SHP77 treated with DMSO at 0.1 percent for 48 hours (cell line): ENCODE measurements at regions not wholly inside any gene's neighbourhood (a gene's known extent, or its start where the extent isn't known, plus 50 kb on each side); places are given as distances from the start of the nearest gene placed in this dataset.
A peak's percentile ranks its signal among the peaks of the same experiment; 100 is the strongest.
"Not testable (repeated sequence)": the region's sequence is repeated elsewhere in the genome, so short reads cannot be mapped to it uniquely, and the experiment has no call there.

Experiments used
- DNase-seq: peaks from one replicate; lab custom pipeline; 2025; lab: John Stamatoyannopoulos, UW

DNA sequence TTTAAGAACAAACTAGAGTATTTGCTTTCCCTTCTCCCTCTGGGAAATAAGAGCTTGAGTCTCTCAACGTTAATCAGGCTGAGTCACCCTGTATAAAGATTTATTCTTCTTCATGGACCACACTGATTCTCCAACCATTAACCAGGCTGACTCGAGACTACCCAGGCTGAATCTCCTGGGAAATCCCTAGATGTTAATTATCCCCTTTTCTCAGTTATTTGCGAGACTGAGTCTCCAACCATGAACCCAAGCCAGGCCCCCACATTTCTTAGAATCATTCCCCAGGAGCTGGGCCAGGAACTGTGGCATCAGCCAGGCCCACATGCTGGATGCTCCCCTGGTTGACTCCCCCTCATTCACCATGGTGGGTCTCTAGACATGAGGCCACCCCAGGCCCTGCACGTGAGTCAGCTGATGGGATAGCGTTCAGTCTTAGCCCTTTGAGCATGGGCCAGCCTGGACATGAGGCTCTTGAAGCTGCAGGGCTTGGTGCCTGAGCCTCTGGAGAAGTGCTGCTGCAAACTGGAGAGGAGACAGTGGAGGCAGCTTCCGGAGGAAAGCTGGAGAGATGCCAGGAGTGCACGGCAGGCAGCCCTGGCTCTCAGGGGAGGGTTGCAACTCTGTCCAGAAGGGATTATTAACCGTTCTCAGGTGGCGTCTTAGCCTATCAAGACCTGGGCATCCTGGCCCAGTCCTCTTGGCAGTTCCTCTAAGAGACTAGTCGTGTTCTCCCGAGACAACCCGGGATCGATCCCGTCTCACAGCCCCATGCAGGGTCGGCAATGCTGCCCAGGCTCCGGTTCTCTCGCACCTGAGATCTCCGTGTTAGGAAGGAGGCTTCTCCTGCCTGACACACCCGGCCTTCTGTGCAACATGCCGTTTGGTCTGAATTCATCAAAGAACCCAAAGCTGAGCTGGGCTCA lies 296.6 kb downstream of the ADGRD1 start:
- no peak for DNase-seq

DNA sequence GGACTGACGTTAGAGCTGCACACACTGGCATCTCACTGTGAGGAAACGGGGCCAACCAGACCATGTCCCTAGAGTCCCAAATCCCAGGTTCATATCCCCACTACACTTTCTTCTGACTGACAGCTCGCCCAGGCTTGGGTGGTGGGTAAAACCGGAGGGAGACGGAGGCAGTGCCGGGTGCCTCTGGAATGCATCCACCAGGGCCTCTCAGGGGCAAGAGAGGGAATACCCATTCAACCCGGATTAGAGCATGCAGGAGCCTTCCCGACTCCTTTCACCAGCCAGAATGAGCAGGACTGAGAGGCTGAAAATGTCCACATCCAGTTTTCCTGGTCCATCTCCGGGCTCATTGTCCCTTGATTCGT lies 297.2 kb downstream of the ADGRD1 start:
- DNase-seq, result no peak

DNA sequence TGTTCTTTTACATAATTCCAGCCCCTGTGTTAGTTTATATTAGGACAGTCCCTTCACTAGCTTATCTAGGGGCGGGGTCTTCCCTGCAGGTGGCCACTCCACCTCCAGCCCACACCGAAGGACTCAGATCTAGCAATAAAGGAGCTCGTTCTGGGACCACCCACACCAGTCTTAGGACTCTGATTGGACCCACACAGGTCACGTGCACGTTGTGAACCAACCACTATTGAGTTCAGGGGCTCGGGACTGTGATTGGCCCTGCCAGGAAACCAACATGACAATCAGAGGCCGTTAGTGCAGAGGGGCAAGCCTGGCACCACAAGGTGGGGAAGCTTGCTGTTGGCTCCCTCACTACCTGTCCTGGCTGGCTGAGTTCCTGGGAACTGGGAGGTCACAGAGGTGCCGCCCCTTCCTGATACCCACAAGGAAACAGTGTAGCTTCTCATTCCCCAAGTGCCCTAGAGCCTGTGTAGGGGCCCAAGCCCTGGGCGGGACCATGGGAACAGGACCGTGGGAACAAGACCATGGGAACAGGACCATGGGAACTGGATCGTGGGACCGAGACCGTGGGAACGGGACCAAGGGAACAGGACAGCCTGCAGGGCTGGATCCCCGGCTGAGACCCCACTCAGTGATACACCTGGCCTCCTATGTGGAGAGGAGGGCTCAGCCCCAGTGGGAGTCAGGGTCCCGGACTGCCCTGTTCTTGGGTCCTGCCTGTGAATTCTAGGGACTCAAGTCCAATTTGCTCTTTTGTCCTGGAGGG lies 297.8 kb downstream of the ADGRD1 start:
- DNase-seq, result no peak

DNA sequence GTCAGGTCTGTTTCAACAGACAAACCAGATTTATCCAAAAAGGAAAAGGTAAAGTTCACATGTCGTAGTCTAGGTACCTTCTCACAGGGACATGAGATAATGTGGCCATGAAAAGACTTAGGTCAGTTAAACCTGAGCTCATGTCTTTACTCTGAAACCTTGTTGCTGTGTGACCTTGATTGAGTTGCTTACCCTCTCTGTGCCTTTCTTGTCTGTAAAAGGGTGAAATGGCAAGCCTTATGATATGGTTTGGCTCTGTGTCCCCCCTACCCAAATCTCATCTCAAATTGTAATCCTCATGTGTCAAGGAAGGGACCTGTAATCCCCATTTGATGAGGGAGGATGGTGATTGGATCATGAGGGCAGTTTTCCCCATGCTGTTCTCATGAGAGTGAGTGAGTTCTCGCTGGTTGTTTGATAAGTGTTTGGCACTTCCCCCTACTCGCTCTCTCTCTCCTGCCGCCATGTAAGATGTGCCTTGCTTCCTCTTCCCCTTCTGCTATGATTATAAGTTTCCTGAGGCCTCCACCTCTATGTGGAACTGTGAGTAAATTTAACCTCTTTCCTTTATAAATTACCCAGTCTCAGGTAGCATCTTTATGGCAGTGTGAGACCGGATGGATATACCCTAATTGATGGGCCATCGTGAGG lies 299.8 kb downstream of the ADGRD1 start:
- DNase-seq, result no peak

DNA sequence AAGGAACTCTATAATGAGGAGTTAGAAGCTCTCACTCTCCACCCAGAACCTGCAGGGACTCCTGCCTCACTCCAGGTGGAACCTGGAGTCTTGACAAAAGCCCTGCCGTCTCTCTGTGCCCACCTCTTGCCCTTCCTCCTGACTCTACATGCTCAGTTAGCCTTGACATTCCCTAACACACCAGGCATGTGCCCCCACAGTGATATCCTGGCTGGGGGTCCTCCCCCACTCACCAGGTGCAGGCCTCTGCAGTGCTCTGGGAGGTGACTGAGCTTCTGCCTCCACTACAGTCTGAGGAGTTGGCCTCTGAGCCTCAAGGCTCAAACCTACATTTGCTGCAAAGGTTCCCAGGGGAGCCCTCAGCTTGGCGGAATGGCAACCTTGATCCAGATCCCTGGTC lies 300.7 kb downstream of the ADGRD1 start:
- no peak for DNase-seq

DNA sequence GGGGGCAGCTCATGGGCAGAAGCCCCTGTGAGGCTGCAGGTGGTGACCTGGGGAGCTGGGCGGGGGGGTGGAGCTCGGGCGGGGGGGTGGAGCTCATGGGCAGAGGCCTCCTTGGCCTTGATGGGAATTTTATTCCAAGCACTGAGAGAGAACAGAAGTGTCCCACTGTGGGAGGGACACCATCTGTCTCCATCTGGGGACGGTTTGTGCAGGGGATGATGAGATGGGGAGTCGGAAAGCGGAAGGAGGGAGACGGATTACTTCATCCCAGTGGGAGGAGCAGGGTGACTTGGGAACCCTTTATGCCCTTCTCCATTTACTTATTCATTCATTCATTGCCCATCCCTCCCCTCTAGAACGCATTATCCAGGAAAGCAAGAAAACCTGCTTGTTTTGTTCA lies 304.7 kb downstream of the ADGRD1 start:
- no peak for DNase-seq

DNA sequence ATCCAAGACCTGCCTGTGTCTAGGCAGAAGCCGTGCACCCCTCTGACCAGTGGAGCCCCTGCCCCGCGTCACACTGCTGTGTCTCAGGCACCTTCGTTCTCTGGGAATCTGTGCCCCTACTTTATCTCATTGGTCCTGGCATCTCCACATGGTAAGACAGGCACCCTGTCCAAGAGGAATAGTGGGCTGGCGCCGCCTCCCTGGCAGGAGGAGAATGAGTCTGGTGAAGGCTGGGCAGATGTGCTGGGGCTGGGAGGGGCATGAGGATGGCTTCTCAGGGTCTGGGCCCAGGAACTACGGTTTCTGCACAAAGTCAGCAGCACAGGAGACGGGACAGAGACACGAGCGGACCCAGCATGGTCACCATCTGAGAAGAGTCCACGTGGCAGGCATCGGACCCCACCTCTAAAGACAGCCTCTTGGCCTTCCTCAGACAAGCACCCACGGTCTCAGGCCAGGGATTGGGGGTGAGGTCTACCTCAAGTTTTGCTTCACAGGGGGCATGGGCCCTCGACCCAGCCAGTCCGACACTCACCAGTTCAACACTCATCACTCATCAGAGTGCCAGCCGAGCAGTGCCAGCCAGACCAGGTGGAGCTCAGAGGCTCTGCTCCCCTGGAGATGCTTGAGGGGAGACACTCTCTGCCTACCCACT lies 306.7 kb downstream of the ADGRD1 start:
- DNase-seq, result no peak

DNA sequence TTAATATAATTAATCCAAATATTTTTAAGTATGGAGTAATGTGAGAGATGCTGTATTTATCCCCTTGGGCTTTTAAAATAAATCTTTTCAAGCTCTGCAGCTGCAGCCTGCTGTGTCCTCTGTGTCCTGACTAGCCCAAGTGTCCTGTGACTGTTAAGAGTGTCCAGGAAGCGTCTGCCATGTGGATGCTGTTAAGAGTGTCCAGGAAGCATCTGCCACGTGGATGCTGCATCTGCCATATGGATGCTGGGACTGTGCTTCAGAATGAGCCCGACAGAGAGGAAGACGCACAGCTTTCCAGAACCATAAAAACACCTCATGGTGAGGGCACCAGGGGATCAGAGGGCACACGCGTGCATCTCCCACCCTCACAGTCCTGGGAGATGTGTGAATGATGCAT lies 307.2 kb downstream of the ADGRD1 start:
- no peak for DNase-seq

DNA sequence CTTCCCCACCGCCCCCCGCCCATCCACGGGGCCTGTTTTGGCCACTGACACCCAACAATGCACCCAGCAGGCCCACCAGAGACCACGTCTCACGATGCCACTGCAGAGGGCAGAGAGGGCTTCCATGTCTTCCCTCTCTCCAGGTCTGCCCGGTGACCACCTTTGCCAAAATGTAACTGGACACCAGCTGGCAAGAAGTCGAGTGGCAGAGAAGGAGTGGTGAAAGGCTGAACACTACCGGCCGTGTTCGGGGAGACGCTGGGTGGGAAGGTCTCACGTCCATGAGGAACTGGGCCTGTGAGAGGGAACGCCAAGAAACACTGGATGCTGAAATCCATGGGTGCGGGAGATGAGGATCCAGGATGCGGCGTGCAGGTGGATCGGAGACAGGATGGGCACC lies 308.2 kb downstream of the ADGRD1 start:
- no peak for DNase-seq

DNA sequence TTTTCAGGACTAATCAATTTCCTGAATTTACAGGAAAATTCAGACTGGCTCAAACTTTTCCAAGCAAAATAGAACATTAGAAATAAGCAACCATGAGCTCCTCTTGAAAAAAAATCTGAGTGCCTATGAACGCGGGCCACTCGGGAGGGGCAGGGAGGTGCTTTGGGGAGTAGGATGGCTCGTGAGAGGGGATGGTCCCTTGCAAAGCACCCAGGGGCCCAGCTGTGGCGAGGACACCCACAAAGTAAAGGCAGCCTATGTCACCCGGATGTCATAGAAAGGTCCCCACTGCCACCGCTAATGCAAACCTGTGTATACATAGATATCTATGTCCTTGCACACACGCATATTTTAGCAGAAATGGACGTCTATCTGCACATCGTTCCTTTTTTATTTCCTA lies 309.9 kb downstream of the ADGRD1 start:
- no peak for DNase-seq

DNA sequence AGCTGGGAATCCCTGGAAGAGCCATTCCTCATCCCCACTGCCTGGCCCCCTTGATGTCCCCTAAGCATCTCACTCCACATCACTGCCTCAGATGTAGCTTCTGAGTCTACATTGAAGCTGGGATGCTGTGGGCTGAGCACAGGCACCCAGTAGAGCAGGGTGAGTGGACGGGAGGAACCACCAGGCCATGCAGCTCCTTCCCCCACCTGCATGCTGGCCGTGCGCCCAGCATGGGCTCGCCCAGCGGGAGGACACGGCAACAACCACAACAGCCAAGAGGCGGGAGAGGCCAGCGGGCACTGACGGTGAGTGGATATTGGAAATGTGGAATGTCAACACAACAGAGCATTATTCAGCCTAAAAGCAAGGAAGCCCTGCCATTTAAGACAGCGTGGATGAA lies 310.9 kb downstream of the ADGRD1 start:
- peak; percentile 7 for DNase-seq

DNA sequence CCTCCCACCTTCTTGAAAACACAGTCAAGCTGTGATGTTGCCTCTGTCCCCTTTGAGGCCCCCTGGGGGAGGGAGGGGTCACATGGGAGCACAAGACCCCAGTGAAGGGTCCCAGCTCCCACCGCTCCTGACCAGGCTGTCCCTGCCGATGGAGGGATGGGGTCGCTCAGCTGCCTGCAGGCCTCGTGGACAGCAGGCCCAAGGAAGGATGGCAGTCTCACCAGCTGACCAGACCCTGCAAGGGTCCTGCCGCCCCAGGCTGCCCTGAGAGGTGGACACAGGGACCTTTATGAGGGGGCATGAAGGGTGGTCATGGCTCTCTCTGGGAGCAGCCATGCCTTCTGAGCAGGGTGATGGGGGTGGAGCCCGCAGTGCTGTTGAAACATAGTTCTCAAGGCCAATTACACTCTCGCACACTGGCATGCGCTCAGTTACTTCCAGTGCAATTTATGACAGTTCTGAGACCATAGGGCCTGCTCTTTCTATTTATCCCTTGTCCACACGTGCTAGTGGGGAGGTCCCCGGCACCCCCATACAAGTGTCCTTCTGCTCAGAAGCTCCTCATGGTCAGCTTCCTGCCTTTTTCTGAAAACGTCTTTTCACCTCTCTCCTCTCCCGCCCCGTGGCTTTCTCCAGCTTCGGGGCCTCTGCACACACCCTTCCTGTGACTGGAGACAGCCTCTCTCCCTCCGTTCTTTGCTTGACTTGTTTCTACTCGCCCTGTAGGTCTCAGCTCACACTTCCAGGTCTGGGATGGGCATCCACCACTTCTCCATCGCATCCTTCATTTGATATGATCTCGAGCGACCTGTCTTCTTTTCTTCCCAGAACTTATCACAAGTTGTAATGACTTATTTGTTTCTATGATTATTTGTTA lies 313.1 kb downstream of the ADGRD1 start:
- no peak for DNase-seq

DNA sequence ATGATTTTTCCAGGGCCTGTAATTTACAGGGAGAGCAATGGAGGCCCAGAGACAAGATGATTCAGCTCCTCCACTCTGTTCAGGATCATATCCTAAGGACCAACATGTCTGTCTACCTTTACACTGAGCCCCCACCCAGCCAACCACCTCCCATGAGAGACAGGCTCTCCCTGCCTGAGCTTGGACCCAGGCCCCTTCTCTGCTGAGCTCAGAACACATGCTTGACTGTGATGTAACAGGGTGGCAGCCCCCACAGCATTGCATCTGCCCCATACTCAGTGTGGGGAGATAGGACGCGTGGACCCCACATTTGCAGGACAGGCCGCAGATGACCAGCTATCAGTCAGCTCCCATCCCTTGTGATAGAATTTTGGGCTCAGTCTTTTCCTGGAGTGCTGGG lies 313.9 kb downstream of the ADGRD1 start:
- DNase-seq, result no peak

DNA sequence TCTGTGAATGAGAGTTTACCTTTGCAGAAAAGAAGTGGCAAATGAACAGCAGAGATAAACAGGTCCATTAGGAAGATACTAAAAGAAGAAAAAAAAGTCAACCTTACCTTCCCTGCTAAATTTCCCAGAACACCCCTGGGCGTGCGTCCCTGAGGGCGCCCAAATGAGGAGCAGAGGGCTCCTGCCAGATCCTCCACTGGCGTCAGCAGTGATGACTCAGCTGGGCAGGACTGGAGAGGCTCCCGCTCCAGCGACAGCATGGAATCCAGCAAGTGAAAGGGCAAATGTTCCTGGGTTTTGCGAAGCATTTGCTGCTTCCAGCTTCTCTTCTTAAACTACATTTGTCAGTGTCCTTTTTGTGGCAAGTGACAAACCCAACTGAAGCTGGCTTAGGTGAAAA lies 314.4 kb downstream of the ADGRD1 start:
- DNase-seq, result not testable (repeated sequence)

DNA sequence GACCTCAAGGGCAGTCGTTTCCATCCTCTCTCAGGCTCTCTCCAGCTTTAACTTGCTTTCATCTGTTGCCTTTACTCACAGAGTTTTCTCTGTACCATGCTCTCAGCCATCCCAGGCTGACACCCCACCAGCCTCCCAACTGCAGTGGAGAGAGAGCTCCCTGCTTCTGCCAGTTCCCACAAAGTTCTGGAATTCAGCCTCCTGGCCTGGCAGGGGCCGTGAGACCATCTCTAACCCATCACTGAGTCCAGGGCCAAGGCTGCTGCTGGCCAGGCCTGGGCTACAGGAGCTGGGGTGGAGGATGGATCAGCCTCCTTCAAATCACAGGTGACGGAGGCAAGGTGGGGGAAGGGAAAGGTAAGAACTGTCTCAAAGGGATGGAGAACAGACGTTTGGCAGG lies 314.9 kb downstream of the ADGRD1 start:
- DNase-seq, result not testable (repeated sequence)

DNA sequence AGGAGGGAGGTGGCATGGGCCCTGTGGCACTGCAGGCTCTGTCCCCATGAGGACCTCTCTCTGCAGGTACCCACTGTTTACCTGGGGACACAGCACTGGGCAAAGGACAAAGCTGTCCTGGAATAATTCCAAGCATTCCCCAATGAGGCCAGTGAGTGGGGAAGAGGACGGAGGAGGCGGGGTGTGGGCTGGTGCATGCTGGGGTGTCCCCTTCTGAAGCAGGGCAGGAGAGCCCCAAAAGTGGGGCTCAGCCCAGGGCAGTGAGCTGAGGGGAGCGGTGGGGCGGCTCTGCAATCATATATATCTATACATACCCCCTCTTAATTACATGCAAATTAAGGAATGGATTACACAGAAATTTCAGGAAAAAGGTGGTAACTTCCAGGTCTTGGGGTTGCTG lies 315.8 kb downstream of the ADGRD1 start:
- DNase-seq, result no peak

DNA sequence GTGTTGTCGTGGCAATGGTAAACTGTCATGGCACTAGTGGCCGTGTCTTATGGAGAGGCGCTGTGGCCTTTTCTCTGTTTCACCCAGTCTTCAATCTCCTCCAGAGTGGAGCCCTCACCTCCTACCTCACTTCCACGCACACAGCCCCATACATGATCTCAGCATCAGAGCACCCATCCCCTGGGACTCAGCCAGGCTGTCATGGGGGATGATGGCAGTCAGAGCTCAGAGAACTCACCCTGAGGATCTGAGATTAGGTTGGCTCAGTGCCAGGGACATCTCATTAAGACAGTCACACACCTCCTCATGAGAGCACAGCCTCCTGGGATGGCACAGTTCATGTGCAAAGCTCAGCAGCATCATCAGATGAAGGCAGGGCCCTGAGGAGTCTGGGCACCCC lies 316.3 kb downstream of the ADGRD1 start:
- not testable (repeated sequence) for DNase-seq

DNA sequence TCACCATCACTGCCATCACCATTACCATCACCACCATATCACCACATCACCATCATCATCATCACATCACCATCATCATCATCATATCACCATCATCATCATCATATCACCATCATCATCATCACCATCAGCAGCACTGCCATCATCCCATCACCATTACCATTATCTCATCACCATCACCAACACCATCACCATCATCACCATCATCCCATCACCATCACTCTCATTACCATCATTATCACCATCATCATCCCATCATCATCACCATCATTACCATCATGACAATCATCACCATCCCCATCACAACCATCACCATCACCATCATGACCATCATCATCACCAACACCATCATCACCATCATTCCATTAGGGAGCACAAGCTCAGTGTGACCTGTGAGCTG lies 318.0 kb downstream of the ADGRD1 start:
- DNase-seq, result no peak

DNA sequence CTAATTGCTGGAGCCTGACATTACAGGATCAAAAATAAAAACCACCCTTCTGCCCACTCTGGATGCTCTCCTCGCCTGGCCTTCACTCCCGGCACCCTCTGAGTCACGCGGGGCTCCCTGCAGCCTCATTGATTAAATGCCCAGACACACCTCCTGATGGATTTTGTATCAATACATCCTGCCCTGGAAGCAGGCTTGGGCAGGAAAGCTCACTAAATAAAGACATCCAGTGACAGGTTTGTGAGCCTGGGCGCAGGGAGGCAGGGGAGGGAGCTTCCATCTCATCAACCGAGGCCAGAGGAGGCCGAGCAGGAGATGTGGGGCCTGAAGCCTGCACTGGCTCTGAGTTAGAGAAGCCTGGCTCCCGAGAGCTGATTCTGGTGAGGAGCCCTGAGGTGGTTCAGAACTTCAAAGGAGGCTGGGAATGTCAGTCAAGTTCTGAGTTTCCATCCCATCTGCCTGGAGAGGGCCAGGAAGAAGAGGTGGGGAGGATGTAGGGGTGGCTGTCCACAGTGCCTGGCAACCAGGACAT lies 318.6 kb downstream of the ADGRD1 start:
- not testable (repeated sequence) for DNase-seq

DNA sequence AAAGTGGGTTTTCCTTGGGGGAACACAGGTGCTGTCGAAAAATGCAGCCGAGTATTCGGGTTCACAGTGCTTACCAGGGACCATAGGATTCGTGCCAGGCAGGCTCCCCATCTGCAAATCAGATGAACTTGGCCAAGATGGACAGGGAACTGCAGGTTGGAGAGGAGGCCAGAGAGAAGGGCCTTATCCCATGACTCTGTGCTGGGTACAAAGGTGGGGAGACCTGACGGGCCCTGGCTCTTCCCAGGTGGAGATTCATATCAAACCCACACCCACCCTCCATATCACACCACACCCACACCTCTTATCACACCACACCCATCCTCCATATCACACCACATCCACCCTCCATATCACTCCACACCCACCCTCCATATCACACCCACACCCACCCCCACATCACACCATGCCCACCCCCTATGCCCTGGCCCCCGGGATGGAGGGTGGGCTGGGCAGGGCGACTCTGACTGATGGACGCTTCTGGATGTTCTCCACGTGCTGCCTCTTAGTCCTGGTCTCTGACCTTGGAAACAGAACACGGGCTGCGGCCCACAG lies 319.7 kb downstream of the ADGRD1 start:
- DNase-seq, result no peak

DNA sequence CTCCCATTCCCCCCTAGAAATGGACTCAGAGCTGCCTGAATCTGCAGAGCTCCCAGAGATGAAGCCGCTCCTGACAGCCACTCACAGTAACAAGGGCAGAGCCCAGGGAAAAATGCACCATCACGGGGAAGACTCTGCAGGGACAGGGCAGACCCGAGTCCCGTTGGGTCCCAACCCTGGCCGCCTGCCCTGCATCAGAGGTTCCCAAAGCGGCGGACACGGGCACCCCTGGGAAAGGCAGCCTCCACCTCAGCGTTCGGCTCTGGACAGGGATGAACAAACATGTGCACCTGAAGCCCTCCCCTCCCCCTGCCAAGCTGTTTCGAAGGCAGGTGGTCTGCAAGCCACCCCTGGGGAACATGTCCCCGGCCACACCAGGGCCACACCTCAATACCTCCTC lies 320.4 kb downstream of the ADGRD1 start:
- DNase-seq, result no peak
